Fibroblast of lung (primary cell): ENCODE measurements at regions not wholly inside any gene's neighbourhood (a gene's known extent, or its start where the extent isn't known, plus 50 kb on each side); places are given as distances from the start of the nearest gene placed in this dataset.

Source experiments
- DNase-seq, 2 donors: peaks; one replicate each; pipeline versions ENCODE4 v3.0.0 to v3.0.0-alpha.2; 2010; ENCODE audit warnings: low read depth in 2 of 2
- H2AFZ ChIP-seq: 2 replicates; pipeline ENCODE4 v1.5.1; 2012; ENCODE audit warnings: low read length, control low read depth, inconsistent platforms
- H3K27ac ChIP-seq: 2 replicates; pipeline ENCODE4 v1.5.1; 2011; ENCODE audit warnings: low read length, control low read depth; ENCODE audit not compliant: insufficient read depth
- H3K27me3 ChIP-seq: 2 replicates; pipeline ENCODE4 v1.5.1; 2011; ENCODE audit warnings: mild to moderate bottlenecking, low read length; ENCODE audit not compliant: control insufficient read depth, insufficient read depth
- H3K36me3 ChIP-seq: 2 replicates; pipeline ENCODE4 v1.5.1; 2011; ENCODE audit warnings: low read length; ENCODE audit not compliant: control insufficient read depth, insufficient read depth
- H3K4me1 ChIP-seq: 2 replicates; pipeline ENCODE4 v1.5.1; 2011; ENCODE audit warnings: low read length; ENCODE audit not compliant: control insufficient read depth, insufficient read depth; ENCODE audit errors: extremely low read depth
- H3K4me2 ChIP-seq: 2 replicates; pipeline ENCODE4 v1.5.1; 2011; ENCODE audit warnings: low read length, control low read depth; ENCODE audit not compliant: insufficient read depth; ENCODE audit errors: extremely low read depth
- H3K4me3 ChIP-seq, 4 experiments: fragments of 200-600 bp in 1 of 4; sonication (generic) in 1 of 4; replicated peaks in 1 of 4; 2 replicates each; pipeline ENCODE4 v1.5.1; 2011 to 2016; ENCODE audit warnings: low read length in 4 of 4, low read depth in 3 of 4, mild to moderate bottlenecking in 3 of 4, control low read depth in 2 of 4, inconsistent platforms in 1 of 4, mixed read lengths in 1 of 4; ENCODE audit not compliant: insufficient read depth in 1 of 4; ENCODE audit errors: control extremely low read depth in 1 of 4
- H3K79me2 ChIP-seq: 2 replicates; pipeline ENCODE4 v1.5.1; 2012; ENCODE audit warnings: mild to moderate bottlenecking, low read length, inconsistent platforms; ENCODE audit not compliant: control insufficient read depth, insufficient read depth
- H3K9ac ChIP-seq: 2 replicates; pipeline ENCODE4 v1.5.1; 2011; ENCODE audit warnings: mild to moderate bottlenecking, low read length, control low read depth; ENCODE audit not compliant: insufficient read depth
- H3K9me3 ChIP-seq: 2 replicates; pipeline ENCODE4 v1.5.1; 2012; ENCODE audit warnings: low read depth, low read length; ENCODE audit not compliant: control insufficient read depth, insufficient read depth
- H4K20me1 ChIP-seq: 2 replicates; pipeline ENCODE4 v1.5.1; 2011; ENCODE audit warnings: low read length; ENCODE audit not compliant: control insufficient read depth, insufficient read depth; ENCODE audit errors: extremely low read depth
- EZH2 ChIP-seq: IDR thresholded peaks from 2 replicates; pipeline ENCODE4 v1.5.1; 2012; ENCODE audit warnings: low read length, control low read depth, mild to moderate bottlenecking; ENCODE audit errors: missing control alignments
- TF ChIP-seq, protein P1 (sequence below), 2 donors: IDR thresholded peaks in 1 of 2; conservative IDR thresholded peaks in 1 of 2; 1 replicate in 1 of 2; 2 replicates in 1 of 2; pipeline ENCODE4 v1.5.1; 2011 to 2012; ENCODE audit warnings: low read length in 2 of 2, control low read depth in 1 of 2, inconsistent platforms in 1 of 2, low read depth in 1 of 2, mild to moderate bottlenecking in 1 of 2

GRCh38 chr10:131747791-131748190 is 153.0 kb upstream of the PPP2R2D start:
- H3K4me1 ChIP-seq: no peaks in the 10 kb centered on the region
- H3K79me2 ChIP-seq: no peaks in the 10 kb centered on the region
- no peak overlapping the region for H3K4me2 ChIP-seq
- no peaks in the 10 kb centered on the region for H3K9me3 ChIP-seq
- H3K36me3 ChIP-seq: no peaks in the 10 kb centered on the region
- no peak overlapping the region for H3K4me3 ChIP-seq
- TF ChIP-seq, protein P1, sequence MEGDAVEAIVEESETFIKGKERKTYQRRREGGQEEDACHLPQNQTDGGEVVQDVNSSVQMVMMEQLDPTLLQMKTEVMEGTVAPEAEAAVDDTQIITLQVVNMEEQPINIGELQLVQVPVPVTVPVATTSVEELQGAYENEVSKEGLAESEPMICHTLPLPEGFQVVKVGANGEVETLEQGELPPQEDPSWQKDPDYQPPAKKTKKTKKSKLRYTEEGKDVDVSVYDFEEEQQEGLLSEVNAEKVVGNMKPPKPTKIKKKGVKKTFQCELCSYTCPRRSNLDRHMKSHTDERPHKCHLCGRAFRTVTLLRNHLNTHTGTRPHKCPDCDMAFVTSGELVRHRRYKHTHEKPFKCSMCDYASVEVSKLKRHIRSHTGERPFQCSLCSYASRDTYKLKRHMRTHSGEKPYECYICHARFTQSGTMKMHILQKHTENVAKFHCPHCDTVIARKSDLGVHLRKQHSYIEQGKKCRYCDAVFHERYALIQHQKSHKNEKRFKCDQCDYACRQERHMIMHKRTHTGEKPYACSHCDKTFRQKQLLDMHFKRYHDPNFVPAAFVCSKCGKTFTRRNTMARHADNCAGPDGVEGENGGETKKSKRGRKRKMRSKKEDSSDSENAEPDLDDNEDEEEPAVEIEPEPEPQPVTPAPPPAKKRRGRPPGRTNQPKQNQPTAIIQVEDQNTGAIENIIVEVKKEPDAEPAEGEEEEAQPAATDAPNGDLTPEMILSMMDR (conservative IDR thresholded peaks at IDR 0.05 in 1 of 2, IDR thresholded peaks at IDR 0.05 in 1 of 2; ENCODE audit: low read depth in 1 of 2, low read length in 2 of 2): no peak
- no peak for TF ChIP-seq EZH2
- H3K27ac ChIP-seq: no peak overlapping the region
- no peak for DNase-seq
- H3K9ac ChIP-seq: no peak overlapping the region
- H2AFZ ChIP-seq: no peak overlapping the region
- H4K20me1 ChIP-seq: no peaks in the 10 kb centered on the region
- H3K27me3 ChIP-seq: no peaks in the 10 kb centered on the region

GRCh38 chr10:131748191-131748590 is 152.6 kb upstream of the PPP2R2D start:
- Histone ChIP-seq H2AFZ (no peak overlapping the region), H3K79me2 (no peaks in the 10 kb centered on the region), H3K4me2 (no peak overlapping the region), H3K27me3 (no peaks in the 10 kb centered on the region), H3K36me3 (no peaks in the 10 kb centered on the region), H3K4me1 (no peaks in the 10 kb centered on the region), H3K27ac (no peak overlapping the region), H3K9ac (no peak overlapping the region), H3K9me3 (no peaks in the 10 kb centered on the region), H4K20me1 (no peaks in the 10 kb centered on the region), H3K4me3 (no peak overlapping the region)
- no peak for DNase-seq
- TF ChIP-seq EZH2: no peak

DNA sequence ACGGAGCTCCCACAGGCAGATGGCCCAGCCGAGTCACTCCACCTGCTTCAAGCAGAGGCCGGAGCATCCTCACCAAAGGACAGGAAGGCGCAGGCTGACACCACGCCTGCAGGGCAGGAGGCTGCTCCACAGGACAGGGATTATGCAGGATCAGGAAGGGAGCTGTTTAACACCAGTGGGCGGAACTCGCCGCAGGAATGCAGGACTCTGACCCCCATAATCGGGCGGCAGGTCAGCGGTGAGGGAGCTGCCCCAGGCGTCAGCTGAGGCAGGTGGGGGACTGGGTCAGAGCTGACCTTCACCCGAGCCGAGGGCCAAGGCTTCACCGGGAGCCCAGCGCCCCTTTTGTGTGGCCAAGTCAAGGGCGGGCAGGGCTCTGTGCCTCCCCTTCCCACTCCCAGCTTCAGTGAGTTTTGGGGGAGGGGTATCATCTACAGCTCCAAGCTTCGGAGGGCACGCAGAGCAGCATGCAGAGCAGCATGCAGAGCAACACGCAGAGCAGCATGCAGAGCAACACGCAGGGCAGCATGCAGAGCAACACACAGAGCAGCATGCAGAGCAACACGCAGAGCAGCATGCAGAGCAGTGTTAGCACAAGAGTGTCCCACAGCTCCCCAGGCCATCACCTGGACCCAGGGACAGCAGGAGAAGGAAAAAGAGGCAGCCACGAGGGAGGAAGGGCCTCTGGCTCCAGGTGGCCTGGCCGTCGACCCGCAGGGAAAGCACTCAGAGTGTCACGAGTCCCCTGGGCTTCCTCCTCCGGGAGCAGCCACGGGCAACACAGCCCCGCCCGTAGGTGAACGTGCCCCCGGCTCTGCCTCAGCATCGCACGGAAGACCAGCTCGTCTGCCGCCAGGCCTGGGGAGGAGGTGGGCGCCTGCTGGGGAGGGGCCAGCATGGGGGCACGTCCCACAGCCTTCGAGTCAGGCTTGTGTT is 151.7 kb upstream of the PPP2R2D start:
- DNase-seq: no peak
- Histone ChIP-seq H2AFZ (no peak overlapping the region), H3K36me3 (no peaks in the 10 kb centered on the region), H3K4me3 (no peak overlapping the region), H3K9ac (no peak overlapping the region), H3K4me1 (no peaks in the 10 kb centered on the region), H3K4me2 (no peak overlapping the region), H4K20me1 (no peaks in the 10 kb centered on the region), H3K9me3 (no peaks in the 10 kb centered on the region), H3K27me3 (no peaks in the 10 kb centered on the region), H3K27ac (no peak overlapping the region), H3K79me2 (no peaks in the 10 kb centered on the region)
- no peak for TF ChIP-seq EZH2
- TF ChIP-seq, protein P1 (conservative IDR thresholded peaks at IDR 0.05 in 1 of 2, IDR thresholded peaks at IDR 0.05 in 1 of 2; ENCODE audit: low read depth in 1 of 2, low read length in 2 of 2): no peak
